GM10248 (cell line): ENCODE measurements at regions not wholly inside any gene's neighbourhood (a gene's known extent, or its start where the extent isn't known, plus 50 kb on each side); places are given as distances from the start of the nearest gene placed in this dataset.

Experiments
- CTCF ChIA-PET: fragments of 300-600 bp; sonication (Branson Sonifier 250); formaldehyde crosslinking; extraction: SDS; loops from one replicate; lab custom pipeline; 2021; ENCODE audit warnings: antibody characterized with exemption; lab: Yijun Ruan, JAX
- POLR2A ChIA-PET: fragments of 350-650 bp; sonication (Branson Sonifier 250); formaldehyde crosslinking; extraction: SDS; loops from one replicate; lab custom pipeline; 2020; ENCODE audit warnings: antibody characterized with exemption; lab: Yijun Ruan, JAX
- DNase-seq: peaks from one replicate; pipeline ENCODE4 v3.0.0; 2012; ENCODE audit errors: extremely low spot score
- CTCF ChIP-seq: IDR thresholded peaks from 2 replicates; pipeline ENCODE4 v1.5.1; 2012; ENCODE audit warnings: mild to moderate bottlenecking, low read depth; ENCODE audit errors: extremely low read depth, missing control alignments, control extremely low read depth

DNA sequence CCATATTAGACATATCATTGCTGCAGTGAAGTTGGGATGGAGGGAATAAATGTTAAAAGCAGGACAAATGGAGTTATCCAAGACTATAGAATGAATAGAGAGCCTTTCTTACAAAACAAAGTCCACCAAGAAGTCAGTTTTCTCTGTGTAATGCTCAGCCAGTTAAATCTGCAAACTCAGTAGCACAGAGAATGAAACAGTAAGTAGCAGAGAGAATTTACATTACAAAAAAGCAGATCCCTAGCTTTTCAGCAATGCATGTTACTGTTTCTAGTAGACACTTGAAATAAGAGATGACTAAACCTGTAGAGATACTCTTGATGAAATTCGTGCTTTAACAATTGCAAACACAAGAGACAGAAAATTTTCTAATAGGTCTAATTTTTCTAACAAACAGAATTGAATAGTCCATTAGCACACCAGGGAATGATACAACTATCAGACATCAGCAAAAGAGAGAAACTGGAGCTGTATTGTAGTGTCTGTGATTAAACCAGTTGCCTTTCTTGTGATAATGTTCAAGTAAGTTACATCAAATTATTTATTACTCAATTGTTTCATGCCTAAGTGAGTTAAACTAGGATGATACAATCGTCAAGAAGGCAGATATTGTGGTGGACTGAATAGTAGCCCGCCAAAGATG lies 322.2 kb upstream of the DDX18 start:
- POLR2A ChIA-PET: no interaction called here

GRCh38 chr2:117500721-117501120 lies 313.8 kb upstream of the DDX18 start:
- no peak for DNase-seq
- POLR2A ChIA-PET: no interaction called here
- TF ChIP-seq CTCF: no peak
- CTCF ChIA-PET: interaction anchor here (1.1 kb wide), 1 partner anchor 10 kb away, joined by 3 read pairs; no protein-coding TSS in a partner anchor

More for the DNA sequence above, 322.2 kb upstream of the DDX18 start:
- no peak for TF ChIP-seq CTCF
- CTCF ChIA-PET: no interaction called here
- no peak for DNase-seq

DNA sequence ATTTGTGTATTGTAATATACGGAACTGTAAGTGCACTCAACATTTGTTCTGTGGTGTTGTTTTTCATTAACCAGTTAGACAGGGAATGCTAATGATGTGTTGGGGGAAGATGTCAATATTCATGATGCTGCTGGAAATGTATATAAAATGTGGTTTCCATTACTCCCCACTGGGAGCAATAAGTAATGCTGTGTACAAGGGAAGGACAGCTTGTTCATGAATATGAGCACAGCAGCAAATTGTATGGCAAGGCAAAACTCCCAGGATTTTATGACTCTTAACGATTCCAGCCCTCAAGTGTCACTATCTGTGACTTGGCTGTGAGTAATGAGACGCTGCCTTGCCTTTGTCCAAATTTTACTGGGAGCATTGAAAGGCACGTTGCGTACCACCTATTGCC lies 312.4 kb upstream of the DDX18 start:
- POLR2A ChIA-PET: no interaction called here
- CTCF ChIA-PET: no interaction called here
- DNase-seq: no peak
- TF ChIP-seq CTCF: no peak

DNA sequence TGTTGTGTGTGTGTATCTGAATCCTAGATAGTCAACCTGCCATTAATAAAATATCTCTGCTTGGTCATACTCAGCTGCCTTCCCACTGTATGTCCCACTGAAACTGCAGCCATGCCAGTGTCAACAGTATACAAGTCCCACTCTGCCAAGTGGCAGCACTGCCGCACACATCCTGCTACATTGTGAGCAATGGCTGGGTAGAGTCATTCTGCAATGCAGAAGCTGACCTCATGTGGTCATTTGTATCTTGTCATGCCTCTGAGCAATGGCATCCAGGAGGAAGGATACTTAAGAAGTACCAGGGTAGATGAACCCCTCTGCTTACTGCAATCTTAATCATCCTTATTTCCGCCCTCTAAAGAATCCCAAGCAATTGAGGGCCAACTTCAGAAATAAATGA lies 302.2 kb upstream of the DDX18 start:
- CTCF ChIA-PET: interaction anchor here (1.0 kb wide), 1 partner anchor 8 kb away, joined by 3 read pairs; no protein-coding TSS in a partner anchor
- POLR2A ChIA-PET: no interaction called here
- no peak for TF ChIP-seq CTCF
- no peak for DNase-seq

- no peak for TF ChIP-seq CTCF
- no peak for DNase-seq
- CTCF ChIA-PET: no interaction called here
- POLR2A ChIA-PET: no interaction called here
These were observed 300.1 kb upstream of the DDX18 start for GRCh38 chr2:117514371-117514770.

GRCh38 chr2:117519238-117519637 lies 295.3 kb upstream of the DDX18 start:
- ChIA-PET POLR2A (no interaction called here), CTCF (no interaction called here)
- DNase-seq: no peak
- TF ChIP-seq CTCF: no peak

- no peak for DNase-seq
- ChIA-PET CTCF (interaction anchor here (0.8 kb wide), 1 partner anchor 8 kb away, joined by 3 read pairs; no protein-coding TSS in a partner anchor), POLR2A (no interaction called here)
- no peak for TF ChIP-seq CTCF
These were observed 294.8 kb upstream of the DDX18 start for GRCh38 chr2:117519721-117520120.
